Type B pancreatic cell (in vitro differentiated cells): ENCODE measurements at regions not wholly inside any gene's neighbourhood (a gene's known extent, or its start where the extent isn't known, plus 50 kb on each side); places are given as distances from the start of the nearest gene placed in this dataset.

Experiments used
- DNase-seq: peaks from one replicate; pipeline ENCODE4 v3.0.0; 2021; ENCODE audit warnings: mixed read lengths; ENCODE audit not compliant: unreplicated experiment; ENCODE audit errors: extremely low spot score
- H3K27ac Mint-ChIP-seq: 2 replicates; pipeline ENCODE4 v1.8.0; 2021; ENCODE audit warnings: mild to moderate bottlenecking, mixed read lengths
- H3K27me3 Mint-ChIP-seq: 2 replicates; pipeline ENCODE4 v1.8.0; 2021; ENCODE audit warnings: mixed read lengths
- H3K36me3 Mint-ChIP-seq: 2 replicates; pipeline ENCODE4 v1.8.0; 2021; ENCODE audit warnings: mixed read lengths
- H3K4me1 Mint-ChIP-seq: one replicate; pipeline ENCODE4 v1.8.0; 2021; ENCODE audit warnings: mixed read lengths; ENCODE audit not compliant: unreplicated experiment
- H3K4me3 Mint-ChIP-seq: 2 replicates; pipeline ENCODE4 v1.8.0; 2021; ENCODE audit warnings: mild to moderate bottlenecking, mixed read lengths
- H3K9me3 Mint-ChIP-seq: 2 replicates; pipeline ENCODE4 v1.8.0; 2021; ENCODE audit warnings: mixed read lengths
- TF ChIP-seq, protein P1 (sequence below): fragments of 200-600 bp; sonication (generic); conservative IDR thresholded peaks from 2 replicates; pipeline ENCODE4 v1.5.0; 2021; ENCODE audit warnings: antibody characterized with exemption, mild to moderate bottlenecking

DNA sequence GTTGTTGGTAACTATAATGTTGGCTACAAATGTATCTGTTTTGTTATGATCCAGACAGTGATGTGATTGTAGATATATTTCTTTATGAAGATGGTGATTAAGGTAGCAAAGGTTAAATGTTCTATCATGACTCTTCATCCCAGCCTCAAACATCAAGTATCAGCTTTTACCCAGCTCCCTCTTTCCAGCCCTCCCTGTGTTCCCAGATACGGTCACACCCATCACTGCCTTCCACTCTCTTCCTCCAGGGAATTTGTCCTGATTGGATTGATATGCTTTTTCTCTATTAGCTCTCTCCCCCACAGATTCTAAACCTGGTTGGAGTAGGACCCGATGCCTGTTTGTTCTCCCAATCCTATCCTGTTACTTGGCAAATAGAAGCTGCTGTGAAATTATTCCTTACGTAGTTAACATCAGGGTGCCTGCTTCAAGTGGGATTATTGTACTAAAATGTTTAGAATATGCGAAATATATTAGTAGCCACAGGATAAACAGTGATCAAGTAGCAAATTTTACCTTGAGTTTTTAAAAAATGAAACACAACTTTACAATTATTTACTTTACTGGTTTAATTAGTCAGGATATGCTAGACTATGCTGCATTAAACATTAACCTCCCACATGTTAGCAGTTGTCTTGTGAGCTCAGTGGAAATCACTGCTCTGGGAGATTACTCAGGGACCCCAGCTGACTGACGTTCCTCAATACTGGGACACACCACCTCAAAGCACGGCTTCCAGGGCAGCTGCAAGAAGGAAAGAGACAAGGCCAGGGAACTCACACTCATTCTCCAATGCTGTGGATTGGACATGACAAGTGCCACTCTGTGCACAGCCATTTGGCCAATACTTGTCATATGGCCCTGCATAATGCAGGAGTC lies 165.3 kb downstream of the ALX1 start:
- TF ChIP-seq, protein P1, sequence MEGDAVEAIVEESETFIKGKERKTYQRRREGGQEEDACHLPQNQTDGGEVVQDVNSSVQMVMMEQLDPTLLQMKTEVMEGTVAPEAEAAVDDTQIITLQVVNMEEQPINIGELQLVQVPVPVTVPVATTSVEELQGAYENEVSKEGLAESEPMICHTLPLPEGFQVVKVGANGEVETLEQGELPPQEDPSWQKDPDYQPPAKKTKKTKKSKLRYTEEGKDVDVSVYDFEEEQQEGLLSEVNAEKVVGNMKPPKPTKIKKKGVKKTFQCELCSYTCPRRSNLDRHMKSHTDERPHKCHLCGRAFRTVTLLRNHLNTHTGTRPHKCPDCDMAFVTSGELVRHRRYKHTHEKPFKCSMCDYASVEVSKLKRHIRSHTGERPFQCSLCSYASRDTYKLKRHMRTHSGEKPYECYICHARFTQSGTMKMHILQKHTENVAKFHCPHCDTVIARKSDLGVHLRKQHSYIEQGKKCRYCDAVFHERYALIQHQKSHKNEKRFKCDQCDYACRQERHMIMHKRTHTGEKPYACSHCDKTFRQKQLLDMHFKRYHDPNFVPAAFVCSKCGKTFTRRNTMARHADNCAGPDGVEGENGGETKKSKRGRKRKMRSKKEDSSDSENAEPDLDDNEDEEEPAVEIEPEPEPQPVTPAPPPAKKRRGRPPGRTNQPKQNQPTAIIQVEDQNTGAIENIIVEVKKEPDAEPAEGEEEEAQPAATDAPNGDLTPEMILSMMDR: no peak
- H3K9me3 Mint-ChIP-seq: no peaks in the 10 kb centered on the region
- no peaks in the 10 kb centered on the region for H3K36me3 Mint-ChIP-seq
- no peak overlapping the region for H3K27ac Mint-ChIP-seq
- peaks cover 9% of the 10 kb centered on the region for H3K4me1 Mint-ChIP-seq
- H3K4me3 Mint-ChIP-seq: peak overlapping the region; percentile 18
- DNase-seq: no peak
- no peaks in the 10 kb centered on the region for H3K27me3 Mint-ChIP-seq

DNA sequence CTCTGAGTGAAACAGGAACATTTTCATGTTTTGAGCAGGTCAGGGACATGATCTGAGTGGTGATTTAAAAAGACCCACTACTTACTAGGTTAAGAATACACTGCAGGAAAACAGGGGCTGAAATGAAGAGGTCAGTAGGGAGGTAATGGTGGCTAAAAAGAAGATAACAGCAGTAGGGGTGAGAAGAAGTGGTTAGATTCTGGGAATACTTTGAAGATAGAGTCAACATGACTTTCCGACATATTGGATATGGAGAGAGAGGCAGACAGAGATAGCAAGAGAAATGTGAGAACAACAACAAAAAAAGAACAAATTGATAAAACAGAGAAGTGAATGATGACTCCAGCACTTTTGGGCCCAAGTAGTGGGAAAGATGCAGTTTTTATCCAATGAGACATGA lies 168.0 kb downstream of the ALX1 start:
- H3K4me3 Mint-ChIP-seq: no peak overlapping the region
- H3K27ac Mint-ChIP-seq: no peak overlapping the region
- DNase-seq: no peak
- no peaks in the 10 kb centered on the region for H3K36me3 Mint-ChIP-seq
- H3K4me1 Mint-ChIP-seq: peaks cover 9% of the 10 kb centered on the region
- TF ChIP-seq, protein P1: no peak
- H3K9me3 Mint-ChIP-seq: no peaks in the 10 kb centered on the region
- H3K27me3 Mint-ChIP-seq: no peaks in the 10 kb centered on the region

DNA sequence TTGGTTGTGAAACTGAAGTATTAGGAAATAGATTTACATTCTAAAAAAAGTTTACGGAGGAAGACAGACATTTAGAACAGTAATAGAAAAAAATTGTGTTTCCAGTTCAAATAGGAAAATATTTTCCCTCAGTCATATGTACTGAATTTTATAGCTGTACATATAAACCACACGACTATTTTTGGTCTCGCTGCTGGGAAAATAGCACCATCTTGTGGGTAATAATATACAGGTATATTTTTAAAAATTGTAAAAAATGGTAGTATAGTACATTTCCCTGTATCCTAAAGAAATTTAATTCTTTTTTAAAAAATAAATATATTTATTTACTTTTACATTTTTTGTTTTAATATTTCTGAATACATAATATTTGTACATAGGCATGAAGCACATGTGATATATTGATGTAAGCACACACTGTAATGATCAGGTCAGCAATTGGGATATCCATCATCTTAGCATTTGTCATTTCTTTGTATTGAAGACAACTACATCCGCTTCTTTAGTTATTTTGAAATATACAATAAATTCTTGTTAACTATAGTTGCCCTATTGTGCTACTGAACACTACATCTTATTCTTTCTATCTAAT lies 168.6 kb downstream of the ALX1 start:
- Mint-ChIP-seq H3K4me3 (no peak overlapping the region), H3K27ac (no peak overlapping the region), H3K9me3 (no peaks in the 10 kb centered on the region), H3K36me3 (no peaks in the 10 kb centered on the region), H3K27me3 (no peaks in the 10 kb centered on the region), H3K4me1 (peaks cover 9% of the 10 kb centered on the region)
- no peak for DNase-seq
- TF ChIP-seq, protein P1: peak; percentile 81

DNA sequence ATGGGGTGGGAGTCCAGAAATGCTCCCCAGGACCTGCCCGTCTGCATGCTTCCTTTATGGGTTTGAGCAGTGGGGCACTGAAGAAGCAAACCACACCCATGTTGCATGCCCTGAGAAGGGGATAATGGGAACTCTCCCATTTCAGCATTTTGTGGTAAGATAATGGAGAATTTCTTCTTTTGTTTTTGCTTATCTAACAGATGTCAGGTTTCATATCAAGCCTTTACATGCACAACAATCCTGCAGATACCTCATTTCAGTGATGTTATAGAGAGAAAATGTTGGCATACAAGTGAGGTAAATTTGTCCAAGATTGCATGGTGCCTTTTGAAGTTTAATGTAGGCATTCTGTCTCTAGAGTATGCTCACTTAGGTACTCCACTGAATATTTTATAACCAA lies 177.0 kb downstream of the ALX1 start:
- Mint-ChIP-seq H3K36me3 (no peaks in the 10 kb centered on the region), H3K4me1 (no peaks in the 10 kb centered on the region), H3K4me3 (no peak overlapping the region), H3K27ac (no peak overlapping the region), H3K27me3 (no peaks in the 10 kb centered on the region), H3K9me3 (no peaks in the 10 kb centered on the region)
- no peak for DNase-seq
- TF ChIP-seq, protein P1: no peak

DNA sequence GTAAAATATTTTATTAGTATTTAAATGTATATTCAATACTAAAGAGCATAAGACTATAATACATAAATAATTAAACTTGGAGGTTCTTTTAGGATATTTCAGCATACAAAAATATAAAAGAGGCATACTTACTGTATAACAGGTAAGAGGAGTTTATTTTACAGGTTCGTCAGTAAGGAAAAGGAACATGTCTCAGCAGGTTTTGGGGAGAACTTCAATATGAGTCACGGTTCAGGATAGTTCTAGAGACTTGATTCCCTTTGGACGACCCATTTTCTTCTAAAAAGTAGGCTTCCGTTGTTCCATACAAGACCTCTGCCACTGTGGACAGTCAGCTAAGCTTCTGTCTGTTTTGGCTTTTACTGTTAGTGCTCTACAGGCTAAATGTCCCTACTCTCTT lies 181.1 kb downstream of the ALX1 start:
- Mint-ChIP-seq H3K9me3 (no peaks in the 10 kb centered on the region), H3K27me3 (no peaks in the 10 kb centered on the region), H3K27ac (no peak overlapping the region), H3K36me3 (no peaks in the 10 kb centered on the region), H3K4me1 (no peaks in the 10 kb centered on the region), H3K4me3 (no peak overlapping the region)
- TF ChIP-seq, protein P1: no peak
- no peak for DNase-seq
